GM12874 (cell line): ENCODE measurements at regions not wholly inside any gene's neighbourhood (a gene's known extent, or its start where the extent isn't known, plus 50 kb on each side); places are given as distances from the start of the nearest gene placed in this dataset.

Experiments
- CTCF ChIP-seq: IDR thresholded peaks from 2 replicates; pipeline ENCODE4 v1.5.1; 2011; ENCODE audit warnings: low read depth, mild to moderate bottlenecking, control low read depth, low read length, moderate library complexity; ENCODE audit not compliant: insufficient read depth

- TF ChIP-seq CTCF: no peak
Observed at GRCh38 chr3:154701055-154701454, 271.1 kb upstream of the GPR149 start.

- TF ChIP-seq CTCF: no peak
Observed at GRCh38 chr3:154690413-154690812, 260.4 kb upstream of the GPR149 start.

GRCh38 chr3:154684440-154684839 is 254.4 kb upstream of the GPR149 start:
- no peak for TF ChIP-seq CTCF

- TF ChIP-seq CTCF: 0 out of 2 replicates have a peak, but pooled peaks have one; percentile 6
Observed at GRCh38 chr3:154684021-154684420, 254.0 kb upstream of the GPR149 start.

- TF ChIP-seq CTCF: no peak
Observed at GRCh38 chr3:154678041-154678654, 248.2 kb upstream of the GPR149 start.

GRCh38 chr3:154668835-154669234 is 238.8 kb upstream of the GPR149 start:
- TF ChIP-seq CTCF: no peak

GRCh38 chr3:154668187-154668586 is 238.2 kb upstream of the GPR149 start:
- no peak for TF ChIP-seq CTCF
